ENCODE measurements at regions not wholly inside any gene's neighbourhood (a gene's known extent, or its start where the extent isn't known, plus 50 kb on each side); places are given as distances from the start of the nearest gene placed in this dataset.

DNA sequence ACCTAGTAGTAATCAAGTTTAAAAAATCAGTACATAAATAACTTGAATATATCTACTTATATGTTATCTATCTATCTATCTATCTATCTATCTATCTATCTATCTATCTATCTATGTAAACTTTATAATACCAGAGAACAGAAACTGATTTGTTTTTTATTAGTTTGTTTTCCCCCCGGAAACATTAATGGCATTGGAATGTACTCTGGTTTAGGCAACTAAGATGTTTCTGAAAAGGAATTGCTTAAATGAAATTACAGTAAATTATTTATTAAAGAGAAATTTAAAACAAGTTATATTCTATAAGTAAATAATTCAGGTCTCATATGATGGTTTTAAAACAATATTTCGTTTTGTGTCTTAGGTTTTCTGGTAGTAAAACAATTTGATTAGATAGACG, 681.0 kb upstream of the ADAMTS5 start:
- no peak for TF ChIP-seq EZH2 (IDR thresholded peaks at IDR 0.05; ENCODE audit: borderline replicate concordance, low read depth, low read length, severe bottlenecking)
- TF ChIP-seq, protein P1, sequence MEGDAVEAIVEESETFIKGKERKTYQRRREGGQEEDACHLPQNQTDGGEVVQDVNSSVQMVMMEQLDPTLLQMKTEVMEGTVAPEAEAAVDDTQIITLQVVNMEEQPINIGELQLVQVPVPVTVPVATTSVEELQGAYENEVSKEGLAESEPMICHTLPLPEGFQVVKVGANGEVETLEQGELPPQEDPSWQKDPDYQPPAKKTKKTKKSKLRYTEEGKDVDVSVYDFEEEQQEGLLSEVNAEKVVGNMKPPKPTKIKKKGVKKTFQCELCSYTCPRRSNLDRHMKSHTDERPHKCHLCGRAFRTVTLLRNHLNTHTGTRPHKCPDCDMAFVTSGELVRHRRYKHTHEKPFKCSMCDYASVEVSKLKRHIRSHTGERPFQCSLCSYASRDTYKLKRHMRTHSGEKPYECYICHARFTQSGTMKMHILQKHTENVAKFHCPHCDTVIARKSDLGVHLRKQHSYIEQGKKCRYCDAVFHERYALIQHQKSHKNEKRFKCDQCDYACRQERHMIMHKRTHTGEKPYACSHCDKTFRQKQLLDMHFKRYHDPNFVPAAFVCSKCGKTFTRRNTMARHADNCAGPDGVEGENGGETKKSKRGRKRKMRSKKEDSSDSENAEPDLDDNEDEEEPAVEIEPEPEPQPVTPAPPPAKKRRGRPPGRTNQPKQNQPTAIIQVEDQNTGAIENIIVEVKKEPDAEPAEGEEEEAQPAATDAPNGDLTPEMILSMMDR (IDR thresholded peaks at IDR 0.05; ENCODE audit: borderline replicate concordance, extremely low read depth, low read length, poor library complexity, severe bottlenecking): no peak
